HepG2 (cell line): ENCODE measurements at regions not wholly inside any gene's neighbourhood (a gene's known extent, or its start where the extent isn't known, plus 50 kb on each side); places are given as distances from the start of the nearest gene placed in this dataset.

Experiments used
- ELF1 ChIP-seq: sonication (generic); formaldehyde crosslinking; IDR thresholded peaks from 2 replicates; pipeline ENCODE4 v1.4.0; 2020; ENCODE audit warnings: missing genetic modification reagents
- NKX3-1 ChIP-seq: sonication (generic); formaldehyde crosslinking; IDR thresholded peaks from 2 replicates; pipeline ENCODE4 v1.5.0; 2020; ENCODE audit warnings: missing genetic modification reagents
- SNRNP70 ChIP-seq: fragments of 200-400 bp; formaldehyde crosslinking; IDR thresholded peaks from 2 replicates; pipeline ENCODE4 v1.6.1; 2017; ENCODE audit warnings: mild to moderate bottlenecking, low read depth, low read length, moderate library complexity
- ZNF234 ChIP-seq: sonication (generic); formaldehyde crosslinking; conservative IDR thresholded peaks from 2 replicates; pipeline ENCODE4 v1.5.1; 2020; ENCODE audit warnings: mild to moderate bottlenecking, missing genetic modification reagents
- TF ChIP-seq, protein P1 (sequence below): sonication (generic); formaldehyde crosslinking; IDR thresholded peaks from 2 replicates; pipeline ENCODE4 v1.8.0; 2022; ENCODE audit warnings: mild to moderate bottlenecking, missing genetic modification reagents, moderate library complexity
- TF ChIP-seq, protein P2 (sequence below): sonication (generic); formaldehyde crosslinking; IDR thresholded peaks from 2 replicates; pipeline ENCODE4 v1.8.0; 2023; ENCODE audit warnings: mild to moderate bottlenecking, missing genetic modification reagents
- TF ChIP-seq, protein P3 (sequence below): sonication (generic); formaldehyde crosslinking; IDR thresholded peaks from 2 replicates; pipeline ENCODE4 v1.4.0; 2020; ENCODE audit warnings: mild to moderate bottlenecking, missing genetic modification reagents

DNA sequence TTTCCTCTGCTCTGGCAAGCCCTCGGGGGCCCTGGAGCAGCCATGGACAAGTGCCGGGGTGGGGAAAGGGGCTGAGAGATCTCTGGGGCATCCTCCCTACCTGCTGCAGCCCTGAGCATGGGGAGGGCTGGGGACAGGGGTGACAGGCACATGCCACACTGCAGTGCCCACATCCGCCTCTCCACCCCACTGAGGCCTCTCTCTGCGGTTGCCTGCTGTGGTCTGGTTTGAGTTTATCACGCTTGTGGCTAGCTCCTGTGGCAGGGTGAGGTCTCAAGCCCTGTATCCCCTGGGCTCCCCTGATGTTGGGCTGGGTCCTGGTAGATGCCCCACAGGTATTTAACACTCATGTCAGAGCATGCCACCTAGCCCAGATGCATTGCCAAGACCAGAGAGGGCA lies 52.9 kb upstream of the MLN start (continued):
- TF ChIP-seq, protein P1, sequence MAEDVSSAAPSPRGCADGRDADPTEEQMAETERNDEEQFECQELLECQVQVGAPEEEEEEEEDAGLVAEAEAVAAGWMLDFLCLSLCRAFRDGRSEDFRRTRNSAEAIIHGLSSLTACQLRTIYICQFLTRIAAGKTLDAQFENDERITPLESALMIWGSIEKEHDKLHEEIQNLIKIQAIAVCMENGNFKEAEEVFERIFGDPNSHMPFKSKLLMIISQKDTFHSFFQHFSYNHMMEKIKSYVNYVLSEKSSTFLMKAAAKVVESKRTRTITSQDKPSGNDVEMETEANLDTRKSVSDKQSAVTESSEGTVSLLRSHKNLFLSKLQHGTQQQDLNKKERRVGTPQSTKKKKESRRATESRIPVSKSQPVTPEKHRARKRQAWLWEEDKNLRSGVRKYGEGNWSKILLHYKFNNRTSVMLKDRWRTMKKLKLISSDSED (CRISPR knock-in tag) = no peak
- TF ChIP-seq, protein P2, sequence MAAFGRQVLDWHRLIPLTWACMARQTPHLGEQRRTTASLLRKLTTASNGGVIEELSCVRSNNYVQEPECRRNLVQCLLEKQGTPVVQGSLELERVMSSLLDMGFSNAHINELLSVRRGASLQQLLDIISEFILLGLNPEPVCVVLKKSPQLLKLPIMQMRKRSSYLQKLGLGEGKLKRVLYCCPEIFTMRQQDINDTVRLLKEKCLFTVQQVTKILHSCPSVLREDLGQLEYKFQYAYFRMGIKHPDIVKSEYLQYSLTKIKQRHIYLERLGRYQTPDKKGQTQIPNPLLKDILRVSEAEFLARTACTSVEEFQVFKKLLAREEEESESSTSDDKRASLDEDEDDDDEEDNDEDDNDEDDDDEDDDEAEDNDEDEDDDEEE (CRISPR knock-in tag) = no peak
- TF ChIP-seq SNRNP70 (no peak), ZNF234 (CRISPR knock-in tag) (no peak), NKX3-1 (CRISPR knock-in tag) (no peak), ELF1 (no peak)
- TF ChIP-seq, protein P3, sequence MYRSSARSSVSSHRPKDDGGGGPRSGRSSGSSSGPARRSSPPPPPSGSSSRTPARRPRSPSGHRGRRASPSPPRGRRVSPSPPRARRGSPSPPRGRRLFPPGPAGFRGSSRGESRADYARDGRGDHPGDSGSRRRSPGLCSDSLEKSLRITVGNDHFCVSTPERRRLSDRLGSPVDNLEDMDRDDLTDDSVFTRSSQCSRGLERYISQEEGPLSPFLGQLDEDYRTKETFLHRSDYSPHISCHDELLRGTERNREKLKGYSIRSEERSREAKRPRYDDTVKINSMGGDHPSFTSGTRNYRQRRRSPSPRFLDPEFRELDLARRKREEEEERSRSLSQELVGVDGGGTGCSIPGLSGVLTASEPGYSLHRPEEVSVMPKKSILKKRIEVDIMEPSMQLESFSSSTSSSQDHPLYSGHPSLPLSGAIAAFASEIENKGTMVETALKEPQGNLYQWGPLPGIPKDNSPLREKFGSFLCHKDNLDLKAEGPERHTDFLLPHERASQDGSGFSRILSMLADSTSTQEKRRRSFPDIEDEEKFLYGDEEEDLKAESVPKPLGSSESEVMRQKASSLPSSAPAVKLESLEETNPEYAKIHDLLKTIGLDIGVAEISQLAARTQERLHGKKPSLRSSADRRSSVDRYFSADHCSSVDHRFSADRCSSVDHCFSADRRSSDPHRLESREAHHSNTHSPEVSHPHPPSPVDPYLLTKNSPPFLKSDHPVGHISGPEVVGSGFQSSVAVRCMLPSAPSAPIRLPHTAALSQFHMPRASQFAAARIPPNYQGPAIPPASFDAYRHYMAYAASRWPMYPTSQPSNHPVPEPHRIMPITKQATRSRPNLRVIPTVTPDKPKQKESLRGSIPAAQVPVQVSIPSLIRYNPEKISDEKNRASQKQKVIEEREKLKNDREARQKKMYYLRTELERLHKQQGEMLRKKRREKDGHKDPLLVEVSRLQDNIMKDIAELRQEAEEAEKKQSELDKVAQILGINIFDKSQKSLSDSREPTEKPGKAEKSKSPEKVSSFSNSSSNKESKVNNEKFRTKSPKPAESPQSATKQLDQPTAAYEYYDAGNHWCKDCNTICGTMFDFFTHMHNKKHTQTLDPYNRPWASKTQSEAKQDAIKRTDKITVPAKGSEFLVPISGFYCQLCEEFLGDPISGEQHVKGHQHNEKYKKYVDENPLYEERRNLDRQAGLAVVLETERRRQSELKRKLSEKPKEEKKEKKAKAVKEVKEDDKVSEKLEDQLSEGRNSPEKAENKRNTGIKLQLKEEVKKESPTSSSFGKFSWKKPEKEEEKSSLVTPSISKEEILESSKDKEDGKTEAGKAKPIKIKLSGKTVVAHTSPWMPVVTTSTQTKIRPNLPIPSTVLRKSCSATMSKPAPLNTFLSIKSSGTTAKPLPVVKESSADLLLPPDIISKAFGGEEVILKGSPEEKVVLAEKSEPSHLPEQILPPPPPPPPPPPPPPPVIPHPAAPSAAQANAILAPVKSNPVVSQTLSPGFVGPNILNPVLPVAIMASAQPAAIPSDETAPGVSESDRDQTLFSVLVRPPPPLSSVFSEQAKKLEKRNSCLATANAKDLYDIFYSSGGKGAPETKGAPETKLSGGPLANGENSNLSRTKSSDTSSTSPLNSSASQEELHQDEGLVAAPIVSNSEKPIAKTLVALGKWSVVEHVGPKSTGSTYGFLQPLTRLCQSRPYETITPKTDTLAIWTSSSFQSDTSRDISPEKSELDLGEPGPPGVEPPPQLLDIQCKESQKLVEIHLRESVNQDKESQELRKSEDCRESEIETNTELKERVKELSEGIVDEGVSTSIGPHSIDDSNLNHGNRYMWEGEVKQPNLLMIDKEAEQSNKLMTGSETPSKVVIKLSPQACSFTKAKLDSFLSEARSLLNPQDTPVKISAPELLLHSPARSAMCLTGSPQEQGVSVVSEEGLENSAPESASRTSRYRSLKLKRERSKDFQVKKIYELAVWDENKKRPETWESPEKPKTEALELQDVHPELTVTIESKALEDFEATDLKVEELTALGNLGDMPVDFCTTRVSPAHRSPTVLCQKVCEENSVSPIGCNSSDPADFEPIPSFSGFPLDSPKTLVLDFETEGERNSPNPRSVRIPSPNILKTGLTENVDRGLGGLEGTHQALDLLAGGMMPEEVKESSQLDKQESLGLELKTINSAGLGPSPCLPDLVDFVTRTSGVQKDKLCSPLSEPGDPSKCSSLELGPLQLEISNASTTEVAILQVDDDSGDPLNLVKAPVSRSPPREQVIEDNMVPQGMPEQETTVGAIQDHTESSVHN = no peak
